Smooth muscle cell (in vitro differentiated cells): ENCODE measurements at regions not wholly inside any gene's neighbourhood (a gene's known extent, or its start where the extent isn't known, plus 50 kb on each side); places are given as distances from the start of the nearest gene placed in this dataset.
A peak's percentile ranks its signal among the peaks of the same experiment; 100 is the strongest.

Source experiments
- DNase-seq: peaks from one replicate; lab custom pipeline; 2025; ENCODE audit not compliant: unreplicated experiment; lab: John Stamatoyannopoulos, UW
- H2AFZ ChIP-seq: fragments of 200-600 bp; sonication (generic); 2 replicates; pipeline ENCODE4 v1.6.0; 2016; ENCODE audit warnings: antibody characterized with exemption, low read depth, mild to moderate bottlenecking
- H3F3A ChIP-seq: fragments of 200-600 bp; sonication (generic); 2 replicates; pipeline ENCODE4 v1.6.0; 2017; ENCODE audit warnings: antibody characterized with exemption, low read depth
- H3K27ac ChIP-seq: fragments of 200-600 bp; sonication (generic); 2 replicates; pipeline ENCODE4 v1.5.1; 2016; ENCODE audit warnings: low read depth, mild to moderate bottlenecking
- H3K27me3 ChIP-seq: fragments of 200-600 bp; sonication (generic); 2 replicates; pipeline ENCODE4 v1.6.1; 2016; ENCODE audit warnings: low read depth, mild to moderate bottlenecking
- H3K36me3 ChIP-seq: fragments of 200-600 bp; sonication (generic); 2 replicates; pipeline ENCODE4 v1.5.1; 2016; ENCODE audit warnings: low read depth
- H3K4me1 ChIP-seq: fragments of 200-600 bp; sonication (generic); 2 replicates; pipeline ENCODE4 v1.5.1; 2016; ENCODE audit warnings: low read depth
- H3K4me2 ChIP-seq: fragments of 200-600 bp; sonication (generic); 2 replicates; pipeline ENCODE4 v1.6.0; 2016; ENCODE audit warnings: mild to moderate bottlenecking
- H3K4me3 ChIP-seq: fragments of 200-600 bp; sonication (generic); 2 replicates; pipeline ENCODE4 v1.5.1; 2016; ENCODE audit warnings: mild to moderate bottlenecking
- H3K79me2 ChIP-seq: fragments of 200-600 bp; sonication (generic); 2 replicates; pipeline ENCODE4 v1.6.0; 2016; ENCODE audit warnings: low read depth, mild to moderate bottlenecking
- H3K9ac ChIP-seq: fragments of 200-600 bp; sonication (generic); 2 replicates; pipeline ENCODE4 v1.6.0; 2016; ENCODE audit warnings: low read depth
- H3K9me3 ChIP-seq: fragments of 200-600 bp; sonication (generic); replicated peaks from 2 replicates; pipeline ENCODE4 v1.5.1; 2016; ENCODE audit warnings: low read depth
- H4K20me1 ChIP-seq: fragments of 200-600 bp; sonication (generic); 2 replicates; pipeline ENCODE4 v1.6.0; 2016; ENCODE audit warnings: low read depth
- WGBS: methylation state at CpG from one replicate; pipeline ENCODE4 v1.1.7; 2016; ENCODE audit warnings: low lambda C conversion rate; 5-methylcytosine and 5-hydroxymethylcytosine counted together
- TF ChIP-seq, protein P1 (sequence below): fragments of 200-600 bp; sonication (generic); IDR thresholded peaks from 2 replicates; pipeline ENCODE4 v1.5.1; 2017; ENCODE audit warnings: borderline replicate concordance, mild to moderate bottlenecking, antibody characterized with exemption; ENCODE audit not compliant: insufficient read depth, poor library complexity, severe bottlenecking

DNA sequence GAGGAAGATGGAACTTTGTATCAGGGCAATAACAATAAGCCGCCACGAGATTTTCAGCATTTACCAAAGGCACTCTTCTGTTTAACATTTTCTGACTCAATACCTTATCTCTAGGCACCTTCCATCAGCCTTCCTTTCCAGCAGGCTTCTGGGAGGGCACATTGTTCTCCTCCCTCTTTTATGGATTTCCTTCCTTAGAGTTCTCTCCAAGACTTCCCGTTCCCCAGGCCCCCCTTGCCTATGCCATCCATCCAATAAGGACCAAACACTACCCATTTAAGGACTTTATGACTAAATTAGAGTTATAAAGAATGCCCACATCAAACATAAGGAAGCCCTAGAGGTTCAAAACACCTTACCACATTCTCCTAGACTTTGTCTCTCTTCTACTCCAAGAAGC lies 71.0 kb upstream of the ACP3 start:
- no peaks in the 10 kb centered on the region for H3F3A ChIP-seq
- WGBS: 83% methylated on average over 3 of the region's 3 CpGs
- no peaks in the 10 kb centered on the region for H3K9me3 ChIP-seq
- H3K27me3 ChIP-seq: no peaks in the 10 kb centered on the region
- no peaks in the 10 kb centered on the region for H3K79me2 ChIP-seq
- H2AFZ ChIP-seq: no peak overlapping the region
- DNase-seq: no peak
- H3K4me3 ChIP-seq: no peak overlapping the region
- H3K27ac ChIP-seq: no peak overlapping the region
- no peak overlapping the region for H3K4me2 ChIP-seq
- no peaks in the 10 kb centered on the region for H3K36me3 ChIP-seq
- H4K20me1 ChIP-seq: no peaks in the 10 kb centered on the region
- H3K9ac ChIP-seq: no peak overlapping the region
- TF ChIP-seq, protein P1, sequence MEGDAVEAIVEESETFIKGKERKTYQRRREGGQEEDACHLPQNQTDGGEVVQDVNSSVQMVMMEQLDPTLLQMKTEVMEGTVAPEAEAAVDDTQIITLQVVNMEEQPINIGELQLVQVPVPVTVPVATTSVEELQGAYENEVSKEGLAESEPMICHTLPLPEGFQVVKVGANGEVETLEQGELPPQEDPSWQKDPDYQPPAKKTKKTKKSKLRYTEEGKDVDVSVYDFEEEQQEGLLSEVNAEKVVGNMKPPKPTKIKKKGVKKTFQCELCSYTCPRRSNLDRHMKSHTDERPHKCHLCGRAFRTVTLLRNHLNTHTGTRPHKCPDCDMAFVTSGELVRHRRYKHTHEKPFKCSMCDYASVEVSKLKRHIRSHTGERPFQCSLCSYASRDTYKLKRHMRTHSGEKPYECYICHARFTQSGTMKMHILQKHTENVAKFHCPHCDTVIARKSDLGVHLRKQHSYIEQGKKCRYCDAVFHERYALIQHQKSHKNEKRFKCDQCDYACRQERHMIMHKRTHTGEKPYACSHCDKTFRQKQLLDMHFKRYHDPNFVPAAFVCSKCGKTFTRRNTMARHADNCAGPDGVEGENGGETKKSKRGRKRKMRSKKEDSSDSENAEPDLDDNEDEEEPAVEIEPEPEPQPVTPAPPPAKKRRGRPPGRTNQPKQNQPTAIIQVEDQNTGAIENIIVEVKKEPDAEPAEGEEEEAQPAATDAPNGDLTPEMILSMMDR: no peak
- H3K4me1 ChIP-seq: no peaks in the 10 kb centered on the region

DNA sequence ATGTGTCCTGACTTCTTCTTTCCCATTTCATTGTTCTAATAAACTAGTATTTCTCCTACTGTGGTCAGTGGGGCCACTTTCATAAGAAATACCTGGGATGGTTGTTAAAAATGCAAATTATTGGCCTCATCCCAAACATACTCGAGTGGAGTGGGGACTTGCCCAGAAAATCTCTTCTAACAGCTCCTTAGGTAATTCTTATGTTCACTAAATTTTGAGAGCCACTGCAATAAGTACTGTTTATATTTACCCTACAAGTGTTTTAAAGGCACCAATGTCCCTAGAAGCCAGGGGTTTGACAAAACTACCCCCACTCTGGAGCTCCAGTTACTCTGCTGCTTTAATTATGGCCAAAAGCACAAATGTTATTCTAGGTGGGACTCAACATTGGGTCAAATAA lies 70.0 kb upstream of the ACP3 start:
- TF ChIP-seq, protein P1: no peak
- Histone ChIP-seq H2AFZ (no peak overlapping the region), H3K27ac (no peak overlapping the region), H3K4me3 (no peak overlapping the region), H3K27me3 (no peaks in the 10 kb centered on the region), H3K79me2 (no peaks in the 10 kb centered on the region), H3K4me1 (no peaks in the 10 kb centered on the region), H3F3A (no peaks in the 10 kb centered on the region), H3K9ac (no peak overlapping the region), H3K9me3 (no peaks in the 10 kb centered on the region), H3K4me2 (no peak overlapping the region), H4K20me1 (no peaks in the 10 kb centered on the region), H3K36me3 (no peaks in the 10 kb centered on the region)
- WGBS: 73% methylated on average over 1 of the region's 1 CpG
- DNase-seq: no peak

DNA sequence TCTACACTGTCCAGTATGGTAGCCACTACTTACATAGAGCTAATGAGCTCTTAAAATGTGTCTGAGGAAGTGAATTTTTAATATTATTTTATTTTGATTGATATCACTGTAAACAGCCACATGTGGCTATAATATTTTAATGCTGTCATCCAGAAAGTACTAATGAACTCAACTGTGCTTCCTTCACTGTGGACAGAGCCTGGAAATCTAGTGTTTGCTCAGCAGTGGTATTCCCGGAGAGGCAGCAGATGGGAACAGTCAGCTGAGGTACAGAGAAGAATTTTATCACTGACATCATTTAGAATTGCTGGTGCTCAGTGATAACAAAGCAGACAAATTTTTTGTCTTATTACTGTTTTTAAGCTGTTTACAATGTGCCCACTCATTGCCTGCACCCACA lies 68.7 kb upstream of the ACP3 start:
- H3K4me1 ChIP-seq: no peaks in the 10 kb centered on the region
- no peak overlapping the region for H3K9ac ChIP-seq
- DNase-seq: no peak
- no peaks in the 10 kb centered on the region for H3K79me2 ChIP-seq
- H3K4me2 ChIP-seq: no peak overlapping the region
- no peak overlapping the region for H2AFZ ChIP-seq
- no peaks in the 10 kb centered on the region for H3K9me3 ChIP-seq
- H3K27me3 ChIP-seq: no peaks in the 10 kb centered on the region
- H4K20me1 ChIP-seq: no peaks in the 10 kb centered on the region
- no peak overlapping the region for H3K27ac ChIP-seq
- no peaks in the 10 kb centered on the region for H3F3A ChIP-seq
- no peak overlapping the region for H3K4me3 ChIP-seq
- TF ChIP-seq, protein P1: no peak
- WGBS: 79% methylated on average over 1 of the region's 1 CpG
- H3K36me3 ChIP-seq: no peaks in the 10 kb centered on the region

DNA sequence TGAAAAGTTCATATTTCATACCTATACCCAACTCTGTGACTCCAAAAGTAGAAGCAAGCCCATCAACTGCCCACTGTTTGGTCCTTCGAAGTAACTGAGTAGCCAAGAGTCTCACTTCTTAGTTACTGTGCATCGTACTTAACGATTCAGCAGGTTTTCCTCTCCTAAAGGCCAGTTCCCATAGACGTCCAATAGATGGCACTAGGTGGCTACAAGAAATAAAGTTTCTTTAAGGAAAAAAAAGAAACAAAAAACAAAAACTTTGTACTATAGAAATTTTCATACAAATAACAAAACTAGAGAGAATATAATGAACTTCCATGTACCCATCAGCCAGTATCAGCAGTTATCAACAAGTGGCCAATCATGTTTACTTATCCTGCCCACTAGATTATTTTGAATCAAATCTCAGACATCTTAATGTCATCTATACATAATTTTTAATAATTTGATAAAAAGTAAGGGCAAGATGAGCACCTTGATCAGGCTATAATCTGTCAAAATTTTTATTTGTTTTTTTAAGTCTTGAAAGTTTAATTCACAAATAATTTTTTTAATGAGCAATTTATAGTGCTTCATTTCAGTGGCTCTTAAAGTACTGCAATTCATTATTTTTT lies 63.8 kb upstream of the ACP3 start:
- WGBS: 26% methylated on average over 4 of the region's 4 CpGs
- Histone ChIP-seq H3K36me3 (no peaks in the 10 kb centered on the region), H3K27me3 (no peaks in the 10 kb centered on the region), H3K79me2 (no peaks in the 10 kb centered on the region), H3K9me3 (no peaks in the 10 kb centered on the region), H3F3A (peaks cover 22% of the 10 kb centered on the region), H3K4me1 (peaks cover 7% of the 10 kb centered on the region), H3K27ac (peak overlapping the region; percentile 93), H2AFZ (no peak overlapping the region), H3K9ac (no peak overlapping the region), H4K20me1 (no peaks in the 10 kb centered on the region), H3K4me3 (no peak overlapping the region), H3K4me2 (peak overlapping the region; percentile 54)
- TF ChIP-seq, protein P1: peak; percentile 77
- no peak for DNase-seq
